ENCODE measurements at regions not wholly inside any gene's neighbourhood (a gene's known extent, or its start where the extent isn't known, plus 50 kb on each side); places are given as distances from the start of the nearest gene placed in this dataset.
"Not testable (repeated sequence)": the region's sequence is repeated elsewhere in the genome, so short reads cannot be mapped to it uniquely, and the experiment has no call there.

GRCh38 chr4:57199267-57199666 is 89.1 kb upstream of the IGFBP7 start:
- no peak for DNase-seq

GRCh38 chr4:57195622-57196021 is 85.4 kb upstream of the IGFBP7 start:
- no peak for DNase-seq

- DNase-seq: no peak
These were observed 84.0 kb upstream of the IGFBP7 start for GRCh38 chr4:57194068-57194611.

- no peak for DNase-seq
These were observed 83.1 kb upstream of the IGFBP7 start for GRCh38 chr4:57193209-57193810.

GRCh38 chr4:57191523-57192034 is 81.4 kb upstream of the IGFBP7 start:
- no peak for DNase-seq

DNA sequence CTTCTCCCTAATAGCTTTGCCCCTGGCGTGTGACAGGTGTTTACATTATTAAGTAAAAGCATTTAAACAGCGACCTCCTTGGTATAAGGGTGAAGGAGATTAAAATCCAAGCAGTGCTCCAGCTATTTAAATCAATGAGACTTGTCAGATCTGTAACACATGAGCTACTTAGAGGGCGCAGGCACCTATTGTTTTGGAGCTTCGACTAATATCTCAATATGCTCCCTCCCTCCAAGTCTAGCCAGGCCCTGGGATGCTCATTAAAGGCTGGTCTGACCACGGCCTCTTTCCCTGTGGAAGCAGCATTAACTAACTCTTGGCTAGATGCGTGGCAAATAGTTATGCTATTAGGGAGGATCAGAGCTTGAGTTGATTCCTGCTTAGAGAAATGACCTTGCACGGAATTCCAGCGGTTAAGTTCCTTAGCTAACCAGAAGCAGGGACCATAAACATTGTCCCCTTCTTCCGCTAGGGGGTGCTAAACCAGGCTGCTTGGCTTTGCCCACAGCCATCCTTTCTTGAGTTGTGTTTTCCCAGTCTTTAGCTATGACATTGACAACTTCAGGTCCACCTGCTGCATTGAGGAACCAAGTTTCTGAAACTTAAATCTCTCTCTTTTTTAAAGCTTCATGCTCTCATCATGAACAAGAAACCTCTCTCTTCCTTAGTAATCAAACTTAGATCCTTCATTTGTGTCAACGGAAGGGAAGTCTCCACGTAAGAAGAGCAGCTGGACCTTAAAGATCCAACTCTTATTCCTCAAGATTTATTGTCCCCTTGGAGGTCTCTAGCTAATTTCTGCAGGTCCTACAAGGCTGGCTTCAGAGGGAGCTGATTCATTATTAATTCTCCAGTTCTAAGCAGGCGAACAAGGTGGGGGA is 80.7 kb upstream of the IGFBP7 start:
- no peak for DNase-seq

DNA sequence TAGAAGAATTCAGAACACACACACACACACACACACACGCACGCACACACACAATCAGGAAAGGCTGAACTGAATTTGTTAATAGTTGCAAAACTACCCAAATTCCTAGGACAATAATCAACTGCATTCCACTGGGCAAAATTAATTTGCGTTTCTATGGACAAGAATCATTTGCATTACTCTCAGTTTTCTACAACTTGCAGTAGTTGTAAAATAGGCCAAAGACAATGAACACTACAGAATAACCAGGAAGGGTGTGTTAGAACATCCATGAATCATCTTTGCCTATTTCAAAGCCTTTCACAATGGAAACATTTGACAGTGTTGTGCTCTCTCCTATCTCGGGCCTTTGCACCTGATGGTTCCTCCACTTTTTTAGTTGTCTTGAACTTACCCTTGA is 77.1 kb upstream of the IGFBP7 start:
- DNase-seq: no peak

GRCh38 chr4:57184378-57185029 is 74.3 kb upstream of the IGFBP7 start:
- no peak for DNase-seq

DNA sequence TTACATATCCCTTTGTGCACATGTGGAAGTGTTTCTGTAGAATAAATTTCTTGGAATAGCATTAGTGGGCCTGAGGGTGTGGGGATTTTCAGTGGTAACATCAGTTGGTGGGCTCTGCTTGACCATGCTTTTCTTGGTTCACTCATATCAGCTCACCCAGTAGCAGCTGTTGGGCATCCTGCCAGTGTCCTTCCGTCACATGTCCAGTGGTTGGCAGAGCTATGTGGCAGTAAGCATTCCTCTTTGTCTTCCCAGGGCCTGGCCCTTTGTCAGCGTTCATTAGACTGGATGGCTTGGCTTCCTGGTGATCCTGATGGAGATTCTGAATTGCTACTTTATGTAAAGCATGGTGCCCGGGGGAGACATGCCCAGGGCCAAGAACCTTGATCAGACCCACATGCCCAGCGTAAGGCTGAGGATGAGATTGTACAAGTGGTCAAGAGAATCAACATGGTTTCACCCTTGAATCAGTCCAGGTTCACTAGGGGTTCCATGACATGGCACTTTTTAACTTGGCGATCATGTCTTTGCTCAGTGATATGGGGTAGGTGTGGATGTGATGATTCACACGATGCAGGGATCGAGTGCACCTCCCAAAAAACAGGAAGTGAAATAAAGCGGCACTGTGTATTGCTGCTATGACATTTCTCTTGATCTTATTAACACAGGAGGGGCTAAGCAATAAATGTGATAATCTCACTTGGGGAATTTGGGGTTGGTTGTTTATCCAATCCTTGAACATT is 72.1 kb upstream of the IGFBP7 start:
- no peak for DNase-seq

- not testable (repeated sequence) for DNase-seq
These were observed 63.0 kb upstream of the IGFBP7 start for GRCh38 chr4:57173136-57173535.

- DNase-seq: no peak
These were observed 61.9 kb upstream of the IGFBP7 start for GRCh38 chr4:57172065-57172464.

DNA sequence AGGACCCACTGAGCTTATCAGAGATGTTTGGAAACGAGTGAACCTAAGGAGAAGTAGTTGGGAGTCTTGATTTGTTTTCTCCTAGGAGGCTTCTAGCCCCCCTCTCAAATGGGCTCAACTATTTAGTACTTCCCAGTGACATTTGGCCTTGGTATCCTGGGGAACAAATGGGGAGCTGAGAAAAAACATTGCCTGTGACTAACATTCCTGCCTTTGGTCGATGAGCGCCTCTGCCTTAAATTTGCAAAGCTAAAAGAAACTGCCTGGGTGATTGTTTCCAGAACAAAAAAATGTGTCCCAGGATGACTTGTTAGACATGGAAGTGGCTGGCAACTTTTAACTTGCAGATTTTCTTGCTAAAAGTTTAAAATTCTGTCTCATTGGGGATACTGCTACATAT is 58.8 kb upstream of the IGFBP7 start:
- no peak for DNase-seq

GRCh38 chr4:57163530-57164459 is 53.6 kb upstream of the IGFBP7 start:
- DNase-seq: peak; percentile 60

GRCh38 chr4:57162499-57163019 is 52.4 kb upstream of the IGFBP7 start:
- no peak for DNase-seq

Data from CD4-positive, alpha-beta T cell treated with Interleukin-17A for 1 hour (primary cell).